ENCODE measurements at regions not wholly inside any gene's neighbourhood (a gene's known extent, or its start where the extent isn't known, plus 50 kb on each side); places are given as distances from the start of the nearest gene placed in this dataset.

- Mint-ChIP-seq H3K27ac (no peak overlapping the region), H3K36me3 (ENCODE audit: low read depth) (no peaks in the 10 kb centered on the region), H3K27me3 (no peaks in the 10 kb centered on the region), H3K9me3 (no peaks in the 10 kb centered on the region), H3K4me1 (ENCODE audit: low read depth) (no peaks in the 10 kb centered on the region), H3K4me3 (no peak overlapping the region)
Observed at GRCh38 chr2:121002597-121002996, 266.9 kb downstream of the GLI2 start.

- H3K4me1 Mint-ChIP-seq (ENCODE audit: low read depth), result no peaks in the 10 kb centered on the region
- no peaks in the 10 kb centered on the region for H3K36me3 Mint-ChIP-seq (ENCODE audit: low read depth)
Observed at GRCh38 chr2:121003391-121003790, 267.7 kb downstream of the GLI2 start.

GRCh38 chr2:121004359-121004758 lies 268.7 kb downstream of the GLI2 start:
- no peaks in the 10 kb centered on the region for H3K36me3 Mint-ChIP-seq (ENCODE audit: low read depth)

More at GRCh38 chr2:121003391-121003790, 267.7 kb downstream of the GLI2 start:
- Mint-ChIP-seq H3K27ac (no peak overlapping the region), H3K27me3 (no peaks in the 10 kb centered on the region), H3K9me3 (no peaks in the 10 kb centered on the region), H3K4me3 (no peak overlapping the region)

GRCh38 chr2:121004950-121005349 lies 269.3 kb downstream of the GLI2 start:
- no peaks in the 10 kb centered on the region for H3K4me1 Mint-ChIP-seq (ENCODE audit: low read depth)
- peaks cover 8% of the 10 kb centered on the region for H3K27me3 Mint-ChIP-seq
- no peak overlapping the region for H3K27ac Mint-ChIP-seq
- peaks cover 8% of the 10 kb centered on the region for H3K9me3 Mint-ChIP-seq
- H3K36me3 Mint-ChIP-seq (ENCODE audit: low read depth), result no peaks in the 10 kb centered on the region
- H3K4me3 Mint-ChIP-seq, result no peak overlapping the region

More at GRCh38 chr2:121004359-121004758, 268.7 kb downstream of the GLI2 start:
- peaks cover 6% of the 10 kb centered on the region for H3K9me3 Mint-ChIP-seq
- H3K4me3 Mint-ChIP-seq, result no peak overlapping the region
- H3K4me1 Mint-ChIP-seq (ENCODE audit: low read depth), result no peaks in the 10 kb centered on the region
- H3K27ac Mint-ChIP-seq, result no peak overlapping the region
- peaks cover 5% of the 10 kb centered on the region for H3K27me3 Mint-ChIP-seq

GRCh38 chr2:121005453-121005852 lies 269.8 kb downstream of the GLI2 start:
- no peak overlapping the region for H3K27ac Mint-ChIP-seq
- H3K36me3 Mint-ChIP-seq (ENCODE audit: low read depth), result no peaks in the 10 kb centered on the region
- peaks cover 8% of the 10 kb centered on the region for H3K27me3 Mint-ChIP-seq
- peaks cover 8% of the 10 kb centered on the region for H3K9me3 Mint-ChIP-seq
- no peak overlapping the region for H3K4me3 Mint-ChIP-seq
- H3K4me1 Mint-ChIP-seq (ENCODE audit: low read depth), result no peaks in the 10 kb centered on the region

GRCh38 chr2:121006743-121007489 lies 271.2 kb downstream of the GLI2 start:
- H3K9me3 Mint-ChIP-seq, result peaks cover 8% of the 10 kb centered on the region
- H3K36me3 Mint-ChIP-seq (ENCODE audit: low read depth), result no peaks in the 10 kb centered on the region
- no peak overlapping the region for H3K27ac Mint-ChIP-seq
- H3K4me1 Mint-ChIP-seq (ENCODE audit: low read depth), result no peaks in the 10 kb centered on the region
- peaks cover 12% of the 10 kb centered on the region for H3K27me3 Mint-ChIP-seq
- H3K4me3 Mint-ChIP-seq, result no peak overlapping the region

- H3K4me1 Mint-ChIP-seq (ENCODE audit: low read depth), result no peaks in the 10 kb centered on the region
Observed at GRCh38 chr2:121007490-121007853, 271.8 kb downstream of the GLI2 start.

GRCh38 chr2:121008975-121009374 lies 273.3 kb downstream of the GLI2 start:
- no peak overlapping the region for H3K4me3 Mint-ChIP-seq
- H3K27ac Mint-ChIP-seq, result no peak overlapping the region
- peaks cover 8% of the 10 kb centered on the region for H3K9me3 Mint-ChIP-seq
- no peaks in the 10 kb centered on the region for H3K36me3 Mint-ChIP-seq (ENCODE audit: low read depth)
- H3K27me3 Mint-ChIP-seq, result peaks cover 12% of the 10 kb centered on the region
- H3K4me1 Mint-ChIP-seq (ENCODE audit: low read depth), result no peaks in the 10 kb centered on the region

More at GRCh38 chr2:121007490-121007853, 271.8 kb downstream of the GLI2 start:
- Mint-ChIP-seq H3K27me3 (peaks cover 12% of the 10 kb centered on the region), H3K36me3 (ENCODE audit: low read depth) (no peaks in the 10 kb centered on the region), H3K27ac (no peak overlapping the region), H3K4me3 (no peak overlapping the region), H3K9me3 (peaks cover 8% of the 10 kb centered on the region)

GRCh38 chr2:121010998-121011397 lies 274.0 kb downstream of the TFCP2L1 start:
- no peak overlapping the region for H3K4me3 Mint-ChIP-seq
- H3K9me3 Mint-ChIP-seq, result peaks cover 8% of the 10 kb centered on the region
- peaks cover 15% of the 10 kb centered on the region for H3K27me3 Mint-ChIP-seq
- H3K27ac Mint-ChIP-seq, result no peak overlapping the region
- H3K4me1 Mint-ChIP-seq (ENCODE audit: low read depth), result no peaks in the 10 kb centered on the region
- H3K36me3 Mint-ChIP-seq (ENCODE audit: low read depth), result no peaks in the 10 kb centered on the region

- no peaks in the 10 kb centered on the region for H3K9me3 Mint-ChIP-seq
- H3K4me1 Mint-ChIP-seq (ENCODE audit: low read depth), result no peaks in the 10 kb centered on the region
- peaks cover 10% of the 10 kb centered on the region for H3K27me3 Mint-ChIP-seq
- H3K27ac Mint-ChIP-seq, result no peak overlapping the region
- no peak overlapping the region for H3K4me3 Mint-ChIP-seq
- no peaks in the 10 kb centered on the region for H3K36me3 Mint-ChIP-seq (ENCODE audit: low read depth)
Observed at GRCh38 chr2:121014876-121015275, 270.1 kb downstream of the TFCP2L1 start.

- H3K36me3 Mint-ChIP-seq (ENCODE audit: low read depth), result no peaks in the 10 kb centered on the region
- no peak overlapping the region for H3K4me3 Mint-ChIP-seq
- H3K4me1 Mint-ChIP-seq (ENCODE audit: low read depth), result no peaks in the 10 kb centered on the region
- no peaks in the 10 kb centered on the region for H3K9me3 Mint-ChIP-seq
- peaks cover 12% of the 10 kb centered on the region for H3K27me3 Mint-ChIP-seq
- H3K27ac Mint-ChIP-seq, result no peak overlapping the region
Observed at GRCh38 chr2:121015971-121016485, 269.0 kb downstream of the TFCP2L1 start.

- H3K4me3 Mint-ChIP-seq, result no peak overlapping the region
- no peaks in the 10 kb centered on the region for H3K36me3 Mint-ChIP-seq (ENCODE audit: low read depth)
- H3K4me1 Mint-ChIP-seq (ENCODE audit: low read depth), result no peaks in the 10 kb centered on the region
- H3K9me3 Mint-ChIP-seq, result no peaks in the 10 kb centered on the region
- H3K27ac Mint-ChIP-seq, result no peak overlapping the region
- H3K27me3 Mint-ChIP-seq, result peaks cover 12% of the 10 kb centered on the region
Observed at GRCh38 chr2:121017396-121017795, 267.6 kb downstream of the TFCP2L1 start.

- Mint-ChIP-seq H3K36me3 (ENCODE audit: low read depth) (no peaks in the 10 kb centered on the region), H3K4me1 (ENCODE audit: low read depth) (no peaks in the 10 kb centered on the region), H3K27ac (no peak overlapping the region), H3K4me3 (no peak overlapping the region), H3K27me3 (peaks cover 12% of the 10 kb centered on the region), H3K9me3 (no peaks in the 10 kb centered on the region)
Observed at GRCh38 chr2:121018136-121019061, 266.6 kb downstream of the TFCP2L1 start.

GRCh38 chr2:121019071-121019470 lies 265.9 kb downstream of the TFCP2L1 start:
- no peaks in the 10 kb centered on the region for H3K9me3 Mint-ChIP-seq
- no peaks in the 10 kb centered on the region for H3K36me3 Mint-ChIP-seq (ENCODE audit: low read depth)
- no peak overlapping the region for H3K27ac Mint-ChIP-seq
- peaks cover 12% of the 10 kb centered on the region for H3K27me3 Mint-ChIP-seq
- H3K4me1 Mint-ChIP-seq (ENCODE audit: low read depth), result no peaks in the 10 kb centered on the region
- no peak overlapping the region for H3K4me3 Mint-ChIP-seq

GRCh38 chr2:121019756-121020155 lies 265.2 kb downstream of the TFCP2L1 start:
- Mint-ChIP-seq H3K36me3 (ENCODE audit: low read depth) (no peaks in the 10 kb centered on the region), H3K4me1 (ENCODE audit: low read depth) (no peaks in the 10 kb centered on the region), H3K27ac (no peak overlapping the region), H3K9me3 (no peaks in the 10 kb centered on the region), H3K27me3 (peaks cover 12% of the 10 kb centered on the region), H3K4me3 (no peak overlapping the region)

All from stimulated activated naive CD8-positive, alpha-beta T cell treated with anti-CD3 and anti-CD28 coated beads, Interleukin-15, Interleukin-2, amounts not matched to agents 100 ng/mL and 50 ng/mL, for 24 hours (primary cell).